Progenitor cell of endocrine pancreas (in vitro differentiated cells): ENCODE measurements at regions not wholly inside any gene's neighbourhood (a gene's known extent, or its start where the extent isn't known, plus 50 kb on each side); places are given as distances from the start of the nearest gene placed in this dataset.

Experiments used
- DNase-seq: peaks from one replicate; pipeline ENCODE4 v3.0.0; 2021; ENCODE audit warnings: low spot score; ENCODE audit not compliant: unreplicated experiment
- H3K27ac Mint-ChIP-seq: 2 replicates; pipeline ENCODE4 v1.8.0; 2021; ENCODE audit warnings: mild to moderate bottlenecking, moderate library complexity, mixed read lengths
- H3K27me3 Mint-ChIP-seq: 2 replicates; pipeline ENCODE4 v1.8.0; 2021; ENCODE audit warnings: mixed read lengths
- H3K36me3 Mint-ChIP-seq: 2 replicates; pipeline ENCODE4 v1.8.0; 2022; ENCODE audit warnings: mixed read lengths; ENCODE audit not compliant: insufficient read depth
- H3K4me1 Mint-ChIP-seq: 2 replicates; pipeline ENCODE4 v1.8.0; 2021; ENCODE audit warnings: low read depth, mixed read lengths
- H3K4me3 Mint-ChIP-seq: 2 replicates; pipeline ENCODE4 v1.8.0; 2021; ENCODE audit warnings: low read depth, mild to moderate bottlenecking, moderate library complexity, mixed read lengths
- H3K9me3 Mint-ChIP-seq: 2 replicates; pipeline ENCODE4 v1.8.0; 2021; ENCODE audit warnings: low read depth, mixed read lengths
- TF ChIP-seq, protein P1 (sequence below): fragments of 200-600 bp; sonication (generic); IDR thresholded peaks from one replicate; pipeline ENCODE4 v1.5.0; 2021; ENCODE audit warnings: antibody characterized with exemption, mild to moderate bottlenecking; ENCODE audit not compliant: unreplicated experiment

DNA sequence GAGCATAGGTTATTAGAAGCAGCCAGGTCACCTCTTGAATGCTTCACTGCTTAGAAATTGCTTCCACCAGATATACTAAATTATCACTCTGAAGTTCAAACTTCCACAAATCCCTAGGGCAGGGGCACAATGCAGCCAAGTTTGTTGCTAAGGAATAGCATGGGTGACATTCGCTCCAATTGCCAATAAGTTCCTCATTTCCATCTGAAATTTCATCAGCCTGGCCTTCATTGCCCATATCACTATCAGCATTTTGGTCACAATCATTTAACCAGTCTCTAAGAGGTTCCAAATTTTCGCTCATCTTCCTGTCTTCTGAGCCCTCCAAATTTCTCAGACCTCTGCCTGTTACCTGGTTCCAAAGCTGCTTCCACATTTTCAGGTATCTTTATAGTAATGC lies 356.1 kb downstream of the DAD1 start:
- DNase-seq: no peak
- no peaks in the 10 kb centered on the region for H3K36me3 Mint-ChIP-seq
- TF ChIP-seq, protein P1, sequence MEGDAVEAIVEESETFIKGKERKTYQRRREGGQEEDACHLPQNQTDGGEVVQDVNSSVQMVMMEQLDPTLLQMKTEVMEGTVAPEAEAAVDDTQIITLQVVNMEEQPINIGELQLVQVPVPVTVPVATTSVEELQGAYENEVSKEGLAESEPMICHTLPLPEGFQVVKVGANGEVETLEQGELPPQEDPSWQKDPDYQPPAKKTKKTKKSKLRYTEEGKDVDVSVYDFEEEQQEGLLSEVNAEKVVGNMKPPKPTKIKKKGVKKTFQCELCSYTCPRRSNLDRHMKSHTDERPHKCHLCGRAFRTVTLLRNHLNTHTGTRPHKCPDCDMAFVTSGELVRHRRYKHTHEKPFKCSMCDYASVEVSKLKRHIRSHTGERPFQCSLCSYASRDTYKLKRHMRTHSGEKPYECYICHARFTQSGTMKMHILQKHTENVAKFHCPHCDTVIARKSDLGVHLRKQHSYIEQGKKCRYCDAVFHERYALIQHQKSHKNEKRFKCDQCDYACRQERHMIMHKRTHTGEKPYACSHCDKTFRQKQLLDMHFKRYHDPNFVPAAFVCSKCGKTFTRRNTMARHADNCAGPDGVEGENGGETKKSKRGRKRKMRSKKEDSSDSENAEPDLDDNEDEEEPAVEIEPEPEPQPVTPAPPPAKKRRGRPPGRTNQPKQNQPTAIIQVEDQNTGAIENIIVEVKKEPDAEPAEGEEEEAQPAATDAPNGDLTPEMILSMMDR: no peak
- no peak overlapping the region for H3K4me3 Mint-ChIP-seq
- no peaks in the 10 kb centered on the region for H3K27me3 Mint-ChIP-seq
- peaks cover 8% of the 10 kb centered on the region for H3K9me3 Mint-ChIP-seq
- peaks cover 4% of the 10 kb centered on the region for H3K4me1 Mint-ChIP-seq
- no peak overlapping the region for H3K27ac Mint-ChIP-seq

DNA sequence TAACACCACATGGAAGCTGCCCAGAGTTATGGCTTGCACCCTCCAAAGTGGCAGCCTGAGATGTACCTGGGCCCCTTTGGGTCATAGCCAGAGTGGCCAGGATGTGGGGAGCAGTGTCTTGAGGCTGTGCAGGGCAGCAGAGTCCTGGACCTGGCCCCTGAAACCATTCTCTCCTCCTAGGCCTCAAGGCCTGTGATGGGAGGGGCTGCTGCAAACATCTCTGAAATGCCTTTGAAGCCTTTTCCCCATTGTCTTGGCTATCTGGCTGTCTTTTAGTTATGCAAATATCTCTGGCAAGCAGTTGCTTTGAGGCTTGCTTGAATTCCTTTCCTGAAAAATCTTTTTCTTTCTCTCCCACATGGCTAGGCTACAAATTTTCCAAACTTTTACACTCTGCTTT lies 356.5 kb downstream of the DAD1 start:
- peaks cover under 1% of the 10 kb centered on the region for H3K4me1 Mint-ChIP-seq
- TF ChIP-seq, protein P1: no peak
- H3K27ac Mint-ChIP-seq: no peak overlapping the region
- no peak overlapping the region for H3K4me3 Mint-ChIP-seq
- peaks cover 8% of the 10 kb centered on the region for H3K9me3 Mint-ChIP-seq
- H3K27me3 Mint-ChIP-seq: no peaks in the 10 kb centered on the region
- H3K36me3 Mint-ChIP-seq: no peaks in the 10 kb centered on the region
- DNase-seq: no peak

GRCh38 chr14:22231018-22231417 lies 358.0 kb downstream of the DAD1 start:
- H3K27ac Mint-ChIP-seq: no peak overlapping the region
- H3K4me1 Mint-ChIP-seq: no peaks in the 10 kb centered on the region
- no peaks in the 10 kb centered on the region for H3K27me3 Mint-ChIP-seq
- no peaks in the 10 kb centered on the region for H3K36me3 Mint-ChIP-seq
- DNase-seq: no peak
- H3K4me3 Mint-ChIP-seq: no peak overlapping the region
- H3K9me3 Mint-ChIP-seq: peaks cover 8% of the 10 kb centered on the region
- TF ChIP-seq, protein P1: no peak

DNA sequence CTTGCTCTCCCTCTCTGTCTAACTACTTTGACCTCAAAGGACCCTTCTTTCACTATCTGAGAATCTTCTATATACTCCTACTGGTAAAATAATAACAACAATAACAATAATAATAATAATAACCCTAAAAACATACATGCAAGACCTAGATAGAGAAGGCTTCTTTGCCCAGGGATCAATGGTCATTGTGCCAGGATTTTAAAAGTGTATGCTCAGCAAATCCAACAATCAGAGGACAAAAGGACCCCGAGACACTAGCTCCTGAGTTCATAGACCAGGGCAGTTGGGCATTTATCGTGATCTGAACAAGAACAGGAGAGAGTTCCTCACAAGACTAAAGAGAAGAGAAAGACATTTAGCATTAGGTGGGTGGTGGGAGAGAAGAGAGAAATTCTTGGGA lies 358.5 kb downstream of the DAD1 start:
- no peaks in the 10 kb centered on the region for H3K4me1 Mint-ChIP-seq
- no peak overlapping the region for H3K27ac Mint-ChIP-seq
- no peaks in the 10 kb centered on the region for H3K36me3 Mint-ChIP-seq
- H3K9me3 Mint-ChIP-seq: peaks cover 8% of the 10 kb centered on the region
- DNase-seq: no peak
- TF ChIP-seq, protein P1: no peak
- no peaks in the 10 kb centered on the region for H3K27me3 Mint-ChIP-seq
- no peak overlapping the region for H3K4me3 Mint-ChIP-seq

DNA sequence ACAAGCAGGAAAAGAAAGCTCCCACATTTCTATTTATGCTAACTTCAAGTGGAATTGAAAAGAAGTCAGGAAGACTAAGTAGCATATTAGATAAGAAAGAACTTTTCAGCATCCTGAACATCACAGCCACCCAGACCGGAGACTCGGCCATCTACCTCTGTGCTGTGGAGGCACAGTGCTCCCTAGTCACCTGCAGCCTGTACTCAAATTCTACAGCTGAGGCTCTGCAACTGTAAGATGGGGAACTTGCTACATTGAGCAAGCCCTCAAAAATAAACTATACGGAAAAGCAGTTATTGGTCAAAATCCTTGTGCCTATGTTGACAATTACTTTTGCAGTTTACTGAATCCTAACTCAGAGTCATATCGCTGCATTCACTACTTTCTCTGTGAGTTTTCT lies 361.9 kb downstream of the DAD1 start:
- no peaks in the 10 kb centered on the region for H3K4me1 Mint-ChIP-seq
- TF ChIP-seq, protein P1: no peak
- H3K27me3 Mint-ChIP-seq: no peaks in the 10 kb centered on the region
- no peaks in the 10 kb centered on the region for H3K9me3 Mint-ChIP-seq
- DNase-seq: no peak
- no peaks in the 10 kb centered on the region for H3K36me3 Mint-ChIP-seq
- H3K27ac Mint-ChIP-seq: no peak overlapping the region
- H3K4me3 Mint-ChIP-seq: no peak overlapping the region
